ENCODE measurements at regions not wholly inside any gene's neighbourhood (a gene's known extent, or its start where the extent isn't known, plus 50 kb on each side); places are given as distances from the start of the nearest gene placed in this dataset.
"Not testable (repeated sequence)": the region's sequence is repeated elsewhere in the genome, so short reads cannot be mapped to it uniquely, and the experiment has no call there.

DNA sequence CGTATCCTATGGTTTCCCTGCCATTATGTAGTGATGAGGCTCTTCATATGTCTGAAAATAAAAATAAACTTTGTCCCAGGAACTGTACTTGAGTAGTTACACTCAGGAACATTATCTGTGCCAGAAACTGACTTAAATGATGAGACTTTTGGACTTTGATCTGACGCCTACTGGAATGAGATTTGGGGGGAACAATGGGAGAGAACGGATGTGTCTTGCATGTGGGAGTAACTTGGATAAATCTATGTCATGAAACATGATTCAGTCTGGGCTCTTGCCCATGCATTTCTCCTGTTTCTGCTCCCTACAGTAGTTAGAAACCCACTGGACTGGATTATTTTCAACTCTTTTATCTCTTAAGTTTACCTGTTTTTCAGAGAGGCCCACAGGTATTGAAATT lies 2351.4 kb downstream of the PCDH7 start:
- DNase-seq (ENCODE audit: low read depth), result no peak

DNA sequence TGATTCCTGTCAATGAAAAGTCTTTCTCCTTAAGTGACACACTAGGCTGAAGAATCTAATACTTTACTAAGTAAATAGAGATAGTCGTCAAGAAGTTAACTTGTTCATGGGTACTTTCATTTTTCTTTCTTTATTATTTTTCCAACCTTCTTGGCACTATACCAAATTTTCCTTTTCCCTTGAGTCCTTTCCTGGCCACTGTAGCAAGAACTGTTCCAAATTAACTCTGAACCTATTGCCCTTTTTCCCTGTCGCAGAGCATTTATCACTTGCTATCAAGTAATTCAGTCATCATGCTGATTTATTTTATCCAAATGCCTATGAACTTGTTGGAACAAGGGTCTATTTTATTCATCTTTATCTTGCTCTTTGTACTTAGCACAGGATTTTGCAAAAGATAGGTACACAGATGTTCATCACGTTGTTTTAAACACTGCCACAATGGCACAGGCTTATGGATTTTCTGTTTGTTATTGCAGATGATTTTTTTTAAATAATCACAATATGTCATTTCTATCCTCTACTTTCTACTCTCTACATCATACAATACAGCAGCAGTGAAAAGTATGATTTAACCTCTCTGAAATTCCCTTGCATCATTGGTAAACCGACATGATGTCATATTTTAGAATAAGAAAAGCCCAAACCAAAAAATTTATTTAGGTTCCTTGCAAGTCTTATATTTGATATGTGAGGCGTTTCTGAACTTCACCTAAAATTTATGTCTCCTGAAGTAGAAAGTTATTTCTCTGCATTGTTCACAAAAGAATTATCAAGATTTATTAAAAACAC lies 2352.3 kb downstream of the PCDH7 start:
- DNase-seq (ENCODE audit: low read depth), result no peak

DNA sequence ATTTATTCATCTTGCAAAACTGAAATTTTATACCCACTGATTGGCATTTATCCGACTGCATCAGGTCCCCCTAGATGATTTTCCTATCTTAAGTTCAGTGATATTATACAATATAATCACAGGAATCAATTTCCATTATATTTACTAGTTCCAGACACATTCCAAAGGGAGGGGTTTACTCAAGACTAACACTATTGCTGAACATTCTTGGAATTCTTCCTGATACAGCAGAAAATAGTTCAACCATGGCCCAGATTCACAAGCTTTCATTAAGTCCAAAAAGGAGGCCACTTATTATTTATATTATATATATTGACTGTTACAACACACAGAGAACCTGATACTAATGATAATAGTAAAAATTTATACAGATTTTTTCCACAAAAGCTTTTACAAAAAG lies 2353.6 kb downstream of the PCDH7 start:
- peak; percentile 43 for DNase-seq (ENCODE audit: low read depth)

DNA sequence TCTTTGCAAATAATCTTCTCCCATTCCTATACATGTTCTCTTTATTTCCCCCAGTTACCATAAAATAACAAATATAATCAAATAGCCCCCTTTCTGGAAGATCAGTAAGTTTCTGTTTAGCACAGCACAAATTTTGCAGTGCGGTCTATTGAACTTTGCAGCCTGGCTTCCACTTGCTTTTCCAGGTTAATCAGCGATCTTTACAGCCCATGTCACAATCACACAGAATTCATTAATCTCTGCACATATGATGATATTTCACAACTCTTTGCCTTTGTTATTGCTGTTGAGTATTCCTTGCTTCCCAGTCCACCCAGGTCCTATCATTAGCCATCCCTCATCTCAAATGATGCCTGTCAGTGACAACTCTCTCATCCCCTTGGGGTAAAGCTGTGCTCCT lies 2358.0 kb downstream of the PCDH7 start:
- no peak for DNase-seq (ENCODE audit: low read depth)

DNA sequence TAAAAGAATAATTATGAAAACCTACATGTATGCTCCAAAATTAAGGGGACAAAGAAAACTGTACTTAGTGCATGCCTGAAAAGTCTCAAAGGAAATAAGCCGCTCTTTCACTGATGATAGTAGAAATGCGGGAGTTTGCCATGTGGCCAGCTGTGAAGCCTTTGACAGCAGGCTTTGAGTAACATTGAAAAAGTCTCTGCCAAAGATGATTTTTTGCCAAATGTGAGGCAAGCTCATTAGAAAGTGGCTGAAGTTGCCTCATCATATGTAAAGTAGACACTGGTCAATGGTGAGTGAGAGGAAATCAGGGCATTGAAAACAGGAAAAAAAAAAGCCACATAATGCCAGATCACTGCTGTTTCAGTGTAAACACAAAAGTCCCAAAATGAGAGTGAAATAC lies 2360.1 kb downstream of the PCDH7 start:
- DNase-seq (ENCODE audit: low read depth), result no peak

DNA sequence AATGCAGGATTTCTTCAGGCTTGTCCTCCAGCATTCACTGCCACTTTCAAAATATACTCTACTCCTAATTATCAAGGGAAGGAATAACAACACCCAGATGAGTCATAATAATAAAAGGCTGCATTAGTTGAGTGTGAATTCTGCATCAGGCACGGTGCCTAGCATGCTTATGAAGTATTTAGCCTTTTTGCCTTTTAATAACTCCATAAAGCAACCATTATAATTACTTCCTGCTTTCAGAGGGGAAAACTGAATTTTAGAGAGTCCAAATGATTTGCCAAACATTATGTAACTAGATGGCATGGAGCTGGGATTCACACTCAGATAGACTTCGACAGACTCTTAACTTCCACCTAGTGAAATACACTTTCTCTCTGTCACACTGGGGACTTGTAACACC lies 2365.5 kb downstream of the PCDH7 start:
- no peak for DNase-seq (ENCODE audit: low read depth)

DNA sequence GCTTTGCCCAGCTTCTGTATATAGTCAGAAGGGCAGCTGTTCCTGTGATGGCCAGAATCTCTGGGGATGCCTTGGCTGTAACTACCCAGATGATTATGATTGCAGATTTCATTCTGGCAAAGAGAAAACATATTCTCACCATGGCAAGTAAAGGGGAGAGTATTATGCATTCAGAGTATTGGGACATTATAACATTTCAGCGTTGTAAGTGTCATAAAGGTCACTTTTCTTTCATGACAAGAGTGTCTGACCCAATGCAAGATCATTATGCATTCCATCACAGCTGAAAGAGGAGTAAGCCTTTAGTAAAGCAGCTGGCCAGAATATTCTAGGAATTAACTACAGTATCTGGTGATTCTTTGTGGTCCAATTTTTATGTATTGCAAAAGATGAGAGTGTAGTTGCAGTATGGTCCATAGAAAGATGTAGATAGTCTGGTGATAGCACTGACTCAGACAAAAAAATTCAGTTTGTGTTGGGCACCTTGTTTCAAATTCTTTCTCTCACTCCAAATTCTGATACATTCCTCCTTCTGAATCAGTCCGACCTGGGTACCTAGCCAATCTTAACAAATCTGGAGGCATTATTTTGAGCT lies 2366.3 kb downstream of the PCDH7 start:
- no peak for DNase-seq (ENCODE audit: low read depth)

DNA sequence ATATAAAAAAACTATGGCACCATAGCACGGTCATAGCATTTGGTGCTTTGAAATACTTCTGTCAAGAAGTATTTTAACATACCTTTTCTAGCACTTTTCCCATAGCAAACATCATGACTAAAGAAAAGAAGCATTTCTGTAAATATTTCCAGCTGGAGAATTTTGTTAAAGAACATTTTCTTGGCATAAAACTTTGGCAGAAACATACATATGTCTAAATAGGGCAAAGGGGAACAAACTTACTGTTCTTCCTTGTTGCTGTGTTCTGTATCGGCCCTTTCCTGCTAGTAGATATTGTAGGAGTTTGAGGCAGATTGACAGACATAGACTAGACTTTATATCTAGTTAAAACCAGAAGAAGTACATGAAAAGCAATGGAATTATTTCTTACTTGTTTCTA lies 2368.5 kb downstream of the PCDH7 start:
- DNase-seq (ENCODE audit: low read depth), result no peak

DNA sequence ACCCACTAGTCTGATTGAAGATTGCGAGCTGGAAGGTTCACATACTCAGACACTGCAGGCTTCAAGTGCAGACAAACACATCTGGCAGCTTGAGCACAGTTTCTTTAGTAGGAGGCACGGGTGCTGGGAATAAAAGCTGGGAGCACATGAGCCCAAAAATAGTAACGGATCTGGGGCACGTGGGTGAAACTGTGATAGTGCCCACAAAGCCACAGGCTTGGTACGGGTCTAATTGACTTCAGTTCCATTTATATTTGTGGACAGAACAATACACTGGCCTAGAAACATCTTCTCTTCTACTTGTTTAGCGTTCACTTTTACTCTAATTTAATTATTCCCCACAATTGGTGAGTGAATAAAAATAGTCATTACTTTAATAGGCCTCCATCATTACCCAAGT lies 2370.7 kb downstream of the PCDH7 start:
- DNase-seq (ENCODE audit: low read depth), result no peak

DNA sequence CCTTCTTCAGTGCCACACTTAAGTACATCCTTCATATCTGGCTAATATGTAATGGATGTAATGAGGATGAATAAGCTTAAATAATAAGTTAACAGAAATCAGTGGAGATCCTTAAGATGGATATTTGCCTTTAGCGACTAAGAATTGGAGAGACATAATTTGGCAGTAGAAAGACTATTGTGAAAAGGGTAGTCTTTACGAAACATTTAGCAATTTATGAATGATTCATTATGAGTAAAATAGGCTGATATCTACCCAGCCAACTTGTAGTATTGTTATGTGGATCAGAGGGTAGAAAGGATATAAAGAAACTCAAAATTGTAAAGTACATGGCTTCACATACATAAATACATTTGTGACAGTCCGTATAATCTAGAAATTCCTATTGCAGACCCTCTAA lies 2371.8 kb downstream of the PCDH7 start:
- DNase-seq (ENCODE audit: low read depth), result peak; percentile 17

DNA sequence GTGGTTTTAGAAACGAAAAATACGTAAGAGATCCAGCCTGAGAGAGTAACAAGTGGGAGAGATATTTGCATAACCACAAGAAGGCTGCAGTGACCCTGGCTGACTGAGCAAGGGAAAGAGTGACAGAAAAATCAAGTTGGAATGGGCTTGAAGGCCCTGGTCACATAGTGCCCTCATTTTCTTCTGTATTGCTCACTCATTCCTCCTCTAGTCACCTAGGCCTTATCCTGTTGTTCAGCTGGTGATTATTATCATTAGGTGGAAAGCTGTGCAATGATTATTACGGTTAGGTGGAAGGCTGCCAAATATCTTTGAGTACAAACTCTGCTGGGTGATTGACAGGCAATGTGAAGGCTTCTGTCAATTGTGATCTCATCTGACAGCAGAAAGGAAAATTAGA lies 2384.1 kb downstream of the PCDH7 start:
- peak; percentile 8 for DNase-seq (ENCODE audit: low read depth)

DNA sequence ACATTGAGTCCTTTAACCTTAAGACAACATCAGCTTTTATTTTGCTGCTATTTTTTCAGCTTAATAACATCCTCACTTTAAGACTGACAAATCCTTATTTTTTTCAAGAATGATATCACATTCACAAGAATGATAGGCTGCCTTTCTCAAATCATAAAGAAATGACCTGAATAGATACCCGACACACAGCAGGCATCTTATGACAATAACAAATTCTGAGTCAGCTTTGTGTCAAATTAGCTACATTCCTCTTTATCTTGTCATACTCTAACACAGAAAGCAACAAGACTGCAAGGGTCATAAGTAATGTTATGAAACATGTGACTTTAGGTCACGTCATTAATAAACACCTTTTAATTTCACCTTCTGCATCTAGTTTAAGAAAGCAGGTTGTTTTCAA lies 2387.6 kb downstream of the PCDH7 start:
- DNase-seq (ENCODE audit: low read depth), result peak; percentile 63

DNA sequence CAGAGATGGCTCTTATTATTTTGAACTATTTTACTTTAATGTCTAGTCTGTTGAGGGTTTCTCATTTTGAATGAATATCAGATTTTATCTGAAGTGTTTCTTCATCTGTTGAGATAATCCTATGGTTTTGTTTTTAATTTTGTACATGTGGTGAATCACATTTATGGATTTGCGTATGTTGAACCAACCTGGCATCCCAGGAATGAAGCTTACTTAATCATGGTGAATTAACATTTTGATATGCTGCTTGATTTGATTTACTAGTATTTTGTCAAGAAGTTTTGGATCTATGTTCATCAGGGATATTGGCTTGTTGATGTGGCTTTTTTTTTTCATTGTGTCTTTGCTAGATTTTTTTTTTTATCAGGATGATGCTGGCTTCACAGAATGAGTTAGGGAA lies 2390.9 kb downstream of the PCDH7 start:
- peak; percentile 20 for DNase-seq (ENCODE audit: low read depth)

DNA sequence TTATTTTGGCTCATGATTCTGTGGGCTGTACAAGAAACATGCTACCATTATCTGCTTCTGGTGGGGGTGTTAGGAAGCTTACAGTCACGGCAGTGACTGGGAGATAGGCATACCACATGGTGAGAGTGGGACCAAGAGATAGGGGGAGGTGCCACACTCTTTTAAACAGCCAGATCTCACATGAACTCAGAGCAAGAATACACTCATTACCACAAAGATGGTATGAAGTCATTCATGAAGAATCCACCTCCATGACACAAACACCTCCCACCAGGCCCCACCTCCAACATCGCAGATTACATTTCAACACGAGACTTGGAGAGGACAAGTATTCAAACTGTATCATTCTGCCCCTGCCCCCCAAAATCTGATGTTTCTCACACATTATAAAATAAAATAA lies 2396.7 kb downstream of the PCDH7 start:
- DNase-seq (ENCODE audit: low read depth), result peak; percentile 4

DNA sequence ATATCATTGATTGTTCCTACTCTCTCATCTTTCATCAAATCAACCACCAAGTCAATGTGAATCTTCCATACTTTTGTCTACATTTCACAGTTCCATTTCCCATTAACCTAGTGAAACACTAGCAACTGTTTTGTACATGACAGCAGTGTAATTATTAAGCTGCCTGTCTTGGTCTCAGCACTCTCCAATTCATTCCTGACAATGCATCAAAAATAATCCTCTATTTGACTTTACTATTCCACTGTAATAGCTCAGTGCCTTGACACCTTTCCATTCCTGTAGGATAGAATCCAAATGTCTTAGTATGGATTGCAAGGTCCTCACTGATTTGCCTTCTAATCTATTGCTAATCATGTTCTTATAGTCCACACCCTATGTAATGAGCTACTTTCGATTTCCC lies 2405.8 kb downstream of the PCDH7 start:
- DNase-seq (ENCODE audit: low read depth), result no peak

DNA sequence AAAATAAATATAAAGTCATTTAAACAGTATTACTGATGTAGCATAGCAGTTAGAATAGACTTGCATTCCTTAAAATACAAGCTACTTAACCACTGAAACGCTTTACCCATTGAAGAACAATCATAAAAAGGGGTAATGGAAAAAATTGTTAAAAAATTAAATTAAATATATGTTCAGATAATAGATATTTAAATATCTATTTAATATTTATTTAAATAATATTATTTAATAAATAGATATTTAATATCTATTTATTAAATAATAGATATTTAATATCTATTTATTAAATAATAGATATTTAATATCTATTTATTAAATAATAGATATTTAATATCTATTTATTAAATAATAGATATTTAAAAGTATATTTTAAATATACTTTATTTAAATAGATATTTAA lies 2410.5 kb downstream of the PCDH7 start:
- DNase-seq (ENCODE audit: low read depth), result not testable (repeated sequence)

DNA sequence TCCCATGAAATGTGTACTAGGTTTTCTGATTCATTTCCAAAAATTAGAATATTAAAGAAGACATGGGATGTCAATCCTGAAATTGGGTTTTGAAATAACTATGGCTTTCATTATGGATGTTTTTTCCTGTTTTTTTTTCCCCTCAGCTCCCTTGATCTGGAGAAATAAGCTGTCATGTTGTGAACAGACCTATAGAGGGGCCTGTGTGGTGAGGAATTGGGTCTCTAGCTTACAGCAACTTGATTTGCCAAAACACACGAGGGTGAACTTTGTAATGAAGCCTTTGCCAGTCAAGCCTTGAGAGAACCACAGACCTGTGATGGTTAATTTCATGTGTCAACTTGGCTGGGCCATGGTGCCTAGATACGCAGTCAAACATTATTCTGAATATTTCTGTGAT lies 2413.6 kb downstream of the PCDH7 start:
- peak; percentile 3 for DNase-seq (ENCODE audit: low read depth)

DNA sequence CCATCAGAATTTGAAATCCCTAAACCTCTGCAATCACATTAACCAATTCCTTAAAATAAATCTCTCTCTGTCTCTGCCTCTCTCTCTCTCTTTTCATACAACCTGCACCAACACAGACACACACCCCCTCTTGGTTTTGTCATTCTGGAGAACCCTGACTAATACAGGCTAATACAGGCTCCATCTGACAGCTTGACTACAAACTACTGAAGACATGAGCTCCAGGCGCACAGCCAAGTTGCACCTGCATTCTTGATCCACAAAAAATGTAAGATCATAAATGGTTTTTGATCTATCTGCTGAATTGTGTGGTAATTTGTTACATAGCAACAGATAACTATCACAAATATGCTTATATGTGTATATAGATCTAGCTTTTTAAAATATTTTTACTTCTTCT lies 2414.2 kb downstream of the PCDH7 start:
- no peak for DNase-seq (ENCODE audit: low read depth)

DNA sequence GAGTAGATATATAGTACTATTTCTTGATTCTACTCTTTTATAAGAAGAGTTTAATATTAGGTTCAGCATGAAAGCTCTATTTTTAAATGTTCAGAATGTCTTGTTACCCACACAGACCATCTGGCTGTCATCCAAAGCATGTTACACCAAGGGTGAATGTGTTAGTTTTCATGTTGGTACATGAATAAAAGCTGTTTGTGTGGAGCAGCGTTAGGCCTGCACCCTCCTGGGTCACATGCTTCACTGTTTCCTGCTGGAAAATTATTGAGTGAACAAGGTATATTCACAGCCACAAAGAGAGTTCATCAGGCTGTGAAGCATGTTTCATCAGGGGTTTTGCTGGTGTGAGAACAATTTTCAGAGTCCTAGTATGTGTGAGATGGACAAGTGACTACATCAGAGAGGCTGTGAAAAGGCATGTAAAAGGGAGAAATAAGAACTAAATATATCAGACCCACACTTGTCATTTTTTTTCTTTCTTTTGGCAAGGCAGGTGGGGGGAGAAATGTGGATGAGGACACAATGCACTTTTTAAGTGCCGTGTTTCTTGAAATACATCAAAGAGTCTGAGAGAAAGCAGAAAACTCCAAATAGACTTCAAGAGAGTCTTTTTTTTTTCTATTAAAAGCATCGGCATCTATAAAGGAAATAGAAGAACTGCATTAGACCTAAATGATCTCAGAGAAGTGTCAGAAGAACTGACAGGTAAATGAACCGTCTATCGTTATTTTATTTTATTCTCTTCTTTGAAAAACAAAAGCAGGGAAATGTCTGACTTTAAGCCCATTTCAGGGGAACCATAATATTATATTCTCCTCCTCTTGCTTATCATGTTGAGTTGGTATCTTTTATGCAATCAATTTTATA lies 2429.7 kb downstream of the PCDH7 start:
- no peak for DNase-seq (ENCODE audit: low read depth)

DNA sequence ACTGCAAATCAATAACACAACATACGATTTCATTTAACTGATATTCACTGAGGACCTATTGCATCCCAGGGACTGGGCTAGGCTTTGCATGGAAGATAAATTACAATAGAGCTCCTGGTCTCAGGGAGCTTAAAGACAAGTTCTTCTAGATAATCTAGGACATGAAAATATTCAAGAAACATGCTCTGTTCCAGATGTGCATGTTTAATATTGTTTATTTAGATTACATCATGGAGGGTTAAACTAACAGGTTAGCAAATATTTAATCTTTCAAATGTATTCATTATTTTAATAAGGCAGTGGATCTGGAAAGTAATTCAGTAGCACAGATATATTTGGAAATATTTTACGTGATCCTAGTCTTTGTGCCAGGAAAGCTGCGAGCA lies 2430.3 kb downstream of the PCDH7 start:
- no peak for DNase-seq (ENCODE audit: low read depth)

DNA sequence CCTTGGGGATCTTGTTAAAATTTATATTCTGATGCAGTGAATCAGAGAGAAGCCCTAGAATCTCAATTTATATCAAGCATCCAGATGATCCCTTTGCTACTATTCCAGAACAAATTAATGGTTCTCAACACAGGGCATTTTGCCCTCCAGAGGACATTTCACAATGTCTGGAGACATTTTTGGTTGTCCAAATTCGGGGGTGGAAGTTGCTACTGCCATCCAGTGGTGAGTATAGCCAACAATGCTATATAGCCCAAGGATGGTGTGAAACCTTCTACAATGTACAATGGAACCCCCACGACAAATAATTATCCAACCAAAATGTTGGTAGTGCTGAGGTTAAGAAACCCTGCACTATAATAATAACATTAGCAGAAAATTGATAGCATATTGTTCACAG lies 2440.0 kb downstream of the PCDH7 start:
- DNase-seq (ENCODE audit: low read depth), result peak; percentile 54

DNA sequence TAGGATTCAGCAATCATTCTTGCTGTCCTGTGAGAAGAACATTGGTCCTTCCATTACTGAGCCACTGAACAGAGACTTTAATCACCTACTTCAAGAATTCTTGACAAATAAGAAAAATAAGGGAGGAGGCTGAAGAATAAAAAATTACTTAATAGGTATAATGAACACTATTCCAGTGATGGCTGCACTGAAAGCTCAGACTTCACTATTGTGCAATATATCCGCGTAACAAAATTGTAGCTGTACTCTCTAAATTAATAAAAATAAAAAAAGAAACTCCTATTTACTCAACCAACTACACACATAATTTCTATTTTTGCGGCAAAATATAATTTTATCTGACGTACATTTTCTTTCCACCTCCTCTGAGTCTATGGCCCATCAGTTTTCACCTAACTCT lies 2441.0 kb downstream of the PCDH7 start:
- no peak for DNase-seq (ENCODE audit: low read depth)

DNA sequence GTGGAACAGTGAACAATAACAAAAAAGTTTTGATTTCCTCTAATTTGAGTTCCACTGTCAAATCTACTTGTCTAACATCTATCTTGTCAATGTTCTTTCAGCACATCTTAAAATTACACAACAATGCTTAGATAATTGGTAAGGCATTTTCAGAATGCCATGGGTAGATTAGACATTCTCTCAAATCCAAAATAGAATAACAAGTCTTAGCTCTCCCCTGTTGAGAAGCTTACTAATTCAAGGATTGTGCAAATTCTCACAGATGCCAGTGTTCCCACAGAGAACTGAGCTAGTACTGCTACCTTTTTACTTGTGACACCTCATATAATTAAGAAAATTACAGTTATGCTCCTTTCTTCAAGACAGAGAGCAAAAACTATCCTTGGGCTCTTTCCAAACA lies 2442.0 kb downstream of the PCDH7 start:
- no peak for DNase-seq (ENCODE audit: low read depth)
